B cell (primary cell): ENCODE measurements at regions not wholly inside any gene's neighbourhood (a gene's known extent, or its start where the extent isn't known, plus 50 kb on each side); places are given as distances from the start of the nearest gene placed in this dataset.

Experiments
- ATAC-seq: fragments of 200-7000 bp; cut with Tn5 transposase; one replicate; pipeline ENCODE4 v1.10.0; 2021; ENCODE audit warnings: low read depth, mild to moderate bottlenecking, moderate number of reproducible peaks, moderate library complexity
- CTCF ChIA-PET: fragments of 350-600 bp; sonication (Branson Sonifier 250); formaldehyde crosslinking; loops from one replicate; lab custom pipeline; 2021; ENCODE audit warnings: antibody characterized with exemption, inconsistent platforms; lab: Charles Lee
- POLR2A ChIA-PET: fragments of 350-600 bp; sonication (Branson Sonifier 250); formaldehyde crosslinking; loops from one replicate; lab custom pipeline; 2021; ENCODE audit warnings: antibody characterized with exemption; lab: Charles Lee
- DNase-seq: peaks from one replicate; pipeline ENCODE4 v3.0.0; 2013
- H2AFZ ChIP-seq: 2 replicates; pipeline ENCODE4 v1.6.1; 2012; ENCODE audit warnings: mild to moderate bottlenecking, low read depth, low read length; ENCODE audit not compliant: insufficient read depth, poor library complexity, severe bottlenecking
- H3K27ac ChIP-seq, 2 donors: 1 replicate in 1 of 2; 2 replicates in 1 of 2; pipeline ENCODE4 v1.5.1; 2012 to 2013; ENCODE audit warnings: low read length in 2 of 2, mild to moderate bottlenecking in 2 of 2, moderate library complexity in 1 of 2
- H3K27me3 ChIP-seq, 4 experiments: fragments of 200-600 bp in 1 of 4; sonication (generic) in 1 of 4; replicated peaks in 1 of 4; 1 replicate in 2 of 4; 2 replicates in 2 of 4; pipeline versions ENCODE4 v1.6.1 to v1.7.0; 2013 to 2016; ENCODE audit warnings: low read length in 3 of 4, mild to moderate bottlenecking in 2 of 4, mixed read lengths in 1 of 4, moderate library complexity in 1 of 4; ENCODE audit not compliant: insufficient read depth in 4 of 4, control insufficient read depth in 3 of 4; ENCODE audit errors: control extremely low read depth in 1 of 4
- H3K36me3 ChIP-seq, 2 experiments: replicated peaks in 1 of 2; 1 replicate in 1 of 2; 2 replicates in 1 of 2; pipeline versions ENCODE4 v1.6.1 to v1.7.1; 2013; ENCODE audit warnings: low read length in 1 of 2; ENCODE audit not compliant: insufficient read depth in 2 of 2, control insufficient read depth in 1 of 2; ENCODE audit errors: control extremely low read depth in 1 of 2, extremely low read depth in 1 of 2
- H3K4me1 ChIP-seq, 2 donors: fragments of 200-600 bp in 1 of 2; sonication (generic) in 1 of 2; 1 replicate in 1 of 2; 2 replicates in 1 of 2; pipeline versions ENCODE4 v1.5.1 to v1.6.1; 2013 to 2017; ENCODE audit warnings: low read length in 2 of 2; ENCODE audit not compliant: control insufficient read depth in 2 of 2, insufficient read depth in 2 of 2
- H3K4me2 ChIP-seq: replicated peaks from 2 replicates; pipeline ENCODE3; 2012; ENCODE audit warnings: mild to moderate bottlenecking, low read depth, low read length; ENCODE audit not compliant: poor library complexity, severe bottlenecking
- H3K4me3 ChIP-seq, 5 experiments: fragments of 200-600 bp in 1 of 5; sonication (generic) in 1 of 5; 1 replicate in 3 of 5; 2 replicates in 2 of 5; pipeline versions ENCODE4 v1.5.1 to v1.7.0; 2011 to 2016; ENCODE audit warnings: low read length in 4 of 5, mild to moderate bottlenecking in 4 of 5, low read depth in 2 of 5, control low read depth in 1 of 5, moderate library complexity in 1 of 5; ENCODE audit not compliant: insufficient read depth in 1 of 5; ENCODE audit errors: control extremely low read depth in 1 of 5, extremely low read depth in 1 of 5
- H3K79me2 ChIP-seq: fragments of 200-600 bp; sonication (generic); one replicate; pipeline ENCODE4 v1.6.0; 2016; ENCODE audit warnings: low read length; ENCODE audit not compliant: control insufficient read depth, insufficient read depth
- H3K9ac ChIP-seq: fragments of 200-600 bp; sonication (generic); 2 replicates; pipeline ENCODE4 v1.6.1; 2017; ENCODE audit warnings: mild to moderate bottlenecking, low read length, moderate library complexity
- H3K9me3 ChIP-seq, 3 donors: one replicate each; pipeline versions ENCODE4 v1.6.1 to v1.7.1; 2013; ENCODE audit warnings: low read length in 2 of 3; ENCODE audit not compliant: control insufficient read depth in 2 of 3, insufficient read depth in 1 of 3; ENCODE audit errors: control extremely low read depth in 1 of 3
- H4K20me1 ChIP-seq: 2 replicates; pipeline ENCODE4 v1.6.0; 2012; ENCODE audit warnings: mild to moderate bottlenecking, low read length; ENCODE audit not compliant: insufficient read depth, control insufficient read depth, poor library complexity, severe bottlenecking
- H3K27ac Mint-ChIP-seq: one replicate; pipeline ENCODE4 v1.8.0; 2021; ENCODE audit warnings: mixed read lengths
- H3K27me3 Mint-ChIP-seq: one replicate; pipeline ENCODE4 v1.8.0; 2021; ENCODE audit warnings: mixed read lengths
- H3K4me1 Mint-ChIP-seq: one replicate; pipeline ENCODE4 v1.8.0; 2021; ENCODE audit warnings: mixed read lengths
- H3K4me3 Mint-ChIP-seq: one replicate; pipeline ENCODE4 v1.8.0; 2021; ENCODE audit warnings: mixed read lengths
- H3K9me3 Mint-ChIP-seq: one replicate; pipeline ENCODE4 v1.8.0; 2022; ENCODE audit warnings: mixed read lengths; ENCODE audit not compliant: insufficient read depth
- EZH2 ChIP-seq: IDR thresholded peaks from 2 replicates; pipeline ENCODE4 v1.6.1; 2012; ENCODE audit warnings: borderline replicate concordance, low read depth, mild to moderate bottlenecking, moderate library complexity, low read length; ENCODE audit not compliant: insufficient read depth, poor library complexity, severe bottlenecking
- WGBS: methylation state at CpG from one replicate; pipeline ENCODE4 v1.1.5; 2013; ENCODE audit warnings: missing lambda C conversion rate; ENCODE audit not compliant: insufficient coverage; 5-methylcytosine and 5-hydroxymethylcytosine counted together
- intact Hi-C: fragments of 100-400 bp; cut with micrococcal nuclease; formaldehyde crosslinking; loops from one replicate; pipeline ENCODE4 v1.10.0; 2022
- TF ChIP-seq, protein P1 (sequence below): fragments of 200-600 bp; IDR thresholded peaks from one replicate; pipeline ENCODE4 v1.8.0; 2022; ENCODE audit warnings: antibody characterized with exemption, mild to moderate bottlenecking

DNA sequence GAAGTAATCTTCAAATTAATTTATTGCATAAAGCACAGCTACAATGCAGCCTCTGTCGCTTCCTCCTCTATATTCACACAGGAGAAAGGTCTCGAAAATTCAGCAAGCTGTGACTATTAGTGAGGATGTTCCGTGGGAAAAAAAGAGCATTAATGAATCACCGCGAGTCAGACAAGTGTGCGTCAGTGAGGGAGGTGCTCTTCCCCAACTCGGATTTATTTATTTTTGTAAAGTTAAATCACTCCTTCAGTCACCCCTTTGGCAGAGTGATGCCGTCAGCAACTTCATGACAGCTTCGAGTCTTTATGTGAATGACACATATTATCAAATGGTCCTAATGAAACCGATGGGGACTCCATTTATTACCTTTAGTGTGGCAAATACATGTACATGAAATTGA is 648.9 kb upstream of the SALL3 start:
- no peaks in the 10 kb centered on the region for H3K79me2 ChIP-seq
- no CpG with 5 or more reads among the region's 10 CpGs for WGBS
- H3K9me3 ChIP-seq, result peaks cover 0 to 5% (median 0%) of the 10 kb centered on the region in 3 donors
- H3K36me3 ChIP-seq, result no peaks in the 10 kb centered on the region
- no peaks in the 10 kb centered on the region for H3K4me1 ChIP-seq
- ChIA-PET POLR2A (no interaction called here), CTCF (no interaction called here)
- H3K9me3 Mint-ChIP-seq, result peaks cover 3% of the 10 kb centered on the region
- no peak overlapping the region for H3K4me2 ChIP-seq
- no peak overlapping the region for H2AFZ ChIP-seq
- H3K27ac ChIP-seq, result no peak overlapping the region
- no peak overlapping the region for H3K9ac ChIP-seq
- H4K20me1 ChIP-seq, result no peaks in the 10 kb centered on the region
- H3K27me3 ChIP-seq, result no peaks in the 10 kb centered on the region
- no peak for ATAC-seq
- intact Hi-C loops, result no loop called here
- no peaks in the 10 kb centered on the region for H3K27me3 Mint-ChIP-seq
- no peak overlapping the region for H3K4me3 Mint-ChIP-seq
- no peak for DNase-seq
- TF ChIP-seq, protein P1, sequence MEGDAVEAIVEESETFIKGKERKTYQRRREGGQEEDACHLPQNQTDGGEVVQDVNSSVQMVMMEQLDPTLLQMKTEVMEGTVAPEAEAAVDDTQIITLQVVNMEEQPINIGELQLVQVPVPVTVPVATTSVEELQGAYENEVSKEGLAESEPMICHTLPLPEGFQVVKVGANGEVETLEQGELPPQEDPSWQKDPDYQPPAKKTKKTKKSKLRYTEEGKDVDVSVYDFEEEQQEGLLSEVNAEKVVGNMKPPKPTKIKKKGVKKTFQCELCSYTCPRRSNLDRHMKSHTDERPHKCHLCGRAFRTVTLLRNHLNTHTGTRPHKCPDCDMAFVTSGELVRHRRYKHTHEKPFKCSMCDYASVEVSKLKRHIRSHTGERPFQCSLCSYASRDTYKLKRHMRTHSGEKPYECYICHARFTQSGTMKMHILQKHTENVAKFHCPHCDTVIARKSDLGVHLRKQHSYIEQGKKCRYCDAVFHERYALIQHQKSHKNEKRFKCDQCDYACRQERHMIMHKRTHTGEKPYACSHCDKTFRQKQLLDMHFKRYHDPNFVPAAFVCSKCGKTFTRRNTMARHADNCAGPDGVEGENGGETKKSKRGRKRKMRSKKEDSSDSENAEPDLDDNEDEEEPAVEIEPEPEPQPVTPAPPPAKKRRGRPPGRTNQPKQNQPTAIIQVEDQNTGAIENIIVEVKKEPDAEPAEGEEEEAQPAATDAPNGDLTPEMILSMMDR, result no peak
- no peaks in the 10 kb centered on the region for H3K4me1 Mint-ChIP-seq
- no peak overlapping the region for H3K27ac Mint-ChIP-seq
- no peak overlapping the region for H3K4me3 ChIP-seq

DNA sequence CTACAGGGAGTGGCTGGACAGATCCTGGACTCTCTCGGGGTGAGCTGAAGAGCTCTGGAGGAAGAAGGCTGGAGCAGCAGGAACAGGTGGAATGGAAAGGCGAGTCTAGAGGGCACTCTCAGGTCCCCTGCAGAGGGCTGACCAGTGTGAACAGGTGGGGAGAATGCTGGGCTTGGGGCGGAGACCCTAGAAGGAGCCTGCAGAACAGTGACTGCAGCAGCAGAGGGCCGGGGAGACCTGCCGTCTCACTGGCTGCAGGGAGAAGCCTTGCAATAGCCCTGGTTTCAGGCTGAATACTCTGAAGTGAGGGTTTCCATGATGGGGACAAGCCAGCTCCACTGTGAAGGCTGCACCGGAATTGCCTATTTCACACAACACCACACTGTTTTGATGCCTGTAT is 626.7 kb upstream of the SALL3 start:
- Histone ChIP-seq H3K4me2 (no peak overlapping the region), H2AFZ (no peak overlapping the region), H3K4me3 (no peak overlapping the region), H3K79me2 (no peaks in the 10 kb centered on the region), H3K27ac (no peak overlapping the region), H3K9me3 (peaks cover 0 to 13% (median 0%) of the 10 kb centered on the region in 3 donors), H3K9ac (no peak overlapping the region), H3K36me3 (no peaks in the 10 kb centered on the region), H3K4me1 (no peaks in the 10 kb centered on the region), H3K27me3 (no peaks in the 10 kb centered on the region), H4K20me1 (no peaks in the 10 kb centered on the region)
- intact Hi-C loops, result no loop called here
- whole genome bisulfite sequencing, result 88% methylated on average over 4 of the region's 6 CpGs
- ChIA-PET CTCF (no interaction called here), POLR2A (no interaction called here)
- ATAC-seq, result no peak
- H3K27me3 Mint-ChIP-seq, result no peaks in the 10 kb centered on the region
- DNase-seq, result no peak
- peaks cover 2% of the 10 kb centered on the region for H3K9me3 Mint-ChIP-seq
- no peak overlapping the region for H3K27ac Mint-ChIP-seq
- no peak overlapping the region for H3K4me3 Mint-ChIP-seq
- TF ChIP-seq, protein P1, result no peak
- no peak for TF ChIP-seq EZH2
- no peaks in the 10 kb centered on the region for H3K4me1 Mint-ChIP-seq
